Peyer's patch (tissue), 4 donors: ENCODE measurements at regions not wholly inside any gene's neighbourhood (a gene's known extent, or its start where the extent isn't known, plus 50 kb on each side); places are given as distances from the start of the nearest gene placed in this dataset.
"Not testable (repeated sequence)": the region's sequence is repeated elsewhere in the genome, so short reads cannot be mapped to it uniquely, and the experiment has no call there.

Experiments used
- DNase-seq, 3 donors: peaks; one replicate each; pipeline ENCODE4 v3.0.0-alpha.2; 2017 to 2019
- H3K27ac ChIP-seq, 4 donors: fragments of 200-600 bp; sonication (generic); one replicate each; pipeline ENCODE4 v1.5.1; 2016 to 2019
- H3K27me3 ChIP-seq, 2 donors: fragments of 200-600 bp; sonication (generic); one replicate each; pipeline ENCODE4 v1.5.1; 2019
- H3K36me3 ChIP-seq, 3 donors: fragments of 200-600 bp; sonication (generic); one replicate each; pipeline ENCODE4 v1.5.1; 2016 to 2019
- H3K4me1 ChIP-seq, 4 donors: fragments of 200-600 bp; sonication (generic); one replicate each; pipeline ENCODE4 v1.5.1; 2016 to 2019
- H3K4me3 ChIP-seq, 4 donors: fragments of 200-600 bp; sonication (generic); 1 replicate in 3 of 4; 2 replicates in 1 of 4; pipeline ENCODE4 v1.5.1; 2016 to 2019; ENCODE audit warnings: mild to moderate bottlenecking in 1 of 4
- H3K9me3 ChIP-seq, 4 donors: fragments of 200-600 bp; sonication (generic); one replicate each; pipeline ENCODE4 v1.5.1; 2016 to 2019; ENCODE audit warnings: mild to moderate bottlenecking in 1 of 4
- CTCF ChIP-seq, 6 experiments: fragments of 450-650 bp in 4 of 6; fragments of 200-600 bp in 2 of 6; sonication (generic) in 1 of 6; IDR thresholded peaks; one replicate each; pipeline ENCODE4 v1.5.1; 2017 to 2019; ENCODE audit warnings: antibody characterized with exemption in 6 of 6, mild to moderate bottlenecking in 3 of 6, moderate library complexity in 1 of 6
- POLR2A ChIP-seq, 2 donors: fragments of 450-650 bp; IDR thresholded peaks; one replicate each; pipeline ENCODE4 v1.5.1; 2017; ENCODE audit warnings: antibody characterized with exemption in 2 of 2, mild to moderate bottlenecking in 2 of 2, moderate library complexity in 2 of 2

GRCh38 chr5:100668511-100668910, 133.3 kb downstream of the FAM174A start:
- no peak for DNase-seq
- Histone ChIP-seq H3K27me3 (no peaks in the 10 kb centered on the region), H3K4me3 (no peak overlapping the region), H3K36me3 (no peaks in the 10 kb centered on the region), H3K27ac (no peak overlapping the region), H3K9me3 (no peaks in the 10 kb centered on the region), H3K4me1 (no peaks in the 10 kb centered on the region)
- TF ChIP-seq CTCF (IDR thresholded peaks at IDR 0.05) = no peak
- TF ChIP-seq POLR2A (IDR thresholded peaks at IDR 0.05) = no peak

GRCh38 chr5:100676817-100677631, 141.8 kb downstream of the FAM174A start:
- Histone ChIP-seq H3K27ac (no peak overlapping the region), H3K27me3 (no peaks in the 10 kb centered on the region), H3K4me1 (no peaks in the 10 kb centered on the region), H3K4me3 (no peak overlapping the region), H3K9me3 (no peaks in the 10 kb centered on the region), H3K36me3 (no peaks in the 10 kb centered on the region)
- DNase-seq = no peak
- TF ChIP-seq POLR2A (IDR thresholded peaks at IDR 0.05) = no peak
- no peak for TF ChIP-seq CTCF (IDR thresholded peaks at IDR 0.05)

GRCh38 chr5:100682625-100683024, 147.5 kb downstream of the FAM174A start:
- H3K36me3 ChIP-seq = no peaks in the 10 kb centered on the region
- TF ChIP-seq CTCF (IDR thresholded peaks at IDR 0.05) = no peak
- no peak for TF ChIP-seq POLR2A (IDR thresholded peaks at IDR 0.05)
- no peak for DNase-seq
- H3K4me1 ChIP-seq = no peaks in the 10 kb centered on the region
- H3K27ac ChIP-seq = no peak overlapping the region
- H3K9me3 ChIP-seq = no peaks in the 10 kb centered on the region
- H3K27me3 ChIP-seq = no peaks in the 10 kb centered on the region
- H3K4me3 ChIP-seq = no peak overlapping the region

GRCh38 chr5:100683881-100684280, 148.7 kb downstream of the FAM174A start:
- Histone ChIP-seq H3K27me3 (no peaks in the 10 kb centered on the region), H3K4me3 (no peak overlapping the region), H3K27ac (no peak overlapping the region), H3K9me3 (no peaks in the 10 kb centered on the region), H3K36me3 (no peaks in the 10 kb centered on the region), H3K4me1 (no peaks in the 10 kb centered on the region)
- TF ChIP-seq CTCF (IDR thresholded peaks at IDR 0.05) (no peak), POLR2A (IDR thresholded peaks at IDR 0.05) (no peak)
- no peak for DNase-seq

GRCh38 chr5:100685122-100685521, 149.9 kb downstream of the FAM174A start:
- H3K4me3 ChIP-seq, H3K27me3 ChIP-seq, H3K27ac ChIP-seq, H3K36me3 ChIP-seq, DNase-seq, H3K9me3 ChIP-seq, H3K4me1 ChIP-seq: not testable (repeated sequence)

- H3K4me1 ChIP-seq, H3K9me3 ChIP-seq, H3K4me3 ChIP-seq, H3K36me3 ChIP-seq, H3K27ac ChIP-seq, DNase-seq, H3K27me3 ChIP-seq: not testable (repeated sequence)
Observed at GRCh38 chr5:100688834-100689233, 153.7 kb downstream of the FAM174A start.
